Effector memory CD4-positive, alpha-beta T cell (primary cell): ENCODE measurements at regions not wholly inside any gene's neighbourhood (a gene's known extent, or its start where the extent isn't known, plus 50 kb on each side); places are given as distances from the start of the nearest gene placed in this dataset.

Source experiments
- DNase-seq, 3 donors: peaks; one replicate each; pipeline ENCODE4 v3.0.0-alpha.2; 2020
- H3K27ac ChIP-seq: 2 replicates; pipeline ENCODE4 v1.7.0; 2013; ENCODE audit warnings: mild to moderate bottlenecking, low read length, moderate library complexity; ENCODE audit not compliant: insufficient read depth, poor library complexity, severe bottlenecking
- H3K27me3 ChIP-seq: replicated peaks from 2 replicates; pipeline ENCODE4 v1.7.0; 2013; ENCODE audit warnings: mild to moderate bottlenecking, low read length; ENCODE audit not compliant: insufficient read depth, control insufficient read depth, poor library complexity, severe bottlenecking
- H3K36me3 ChIP-seq: 2 replicates; pipeline ENCODE4 v1.7.0; 2013; ENCODE audit warnings: mild to moderate bottlenecking, low read length, moderate library complexity; ENCODE audit not compliant: control insufficient read depth, insufficient read depth
- H3K4me1 ChIP-seq: 2 replicates; pipeline ENCODE4 v1.7.0; 2013; ENCODE audit warnings: low read length, mild to moderate bottlenecking; ENCODE audit not compliant: control insufficient read depth, insufficient read depth, poor library complexity, severe bottlenecking
- H3K4me3 ChIP-seq: 2 replicates; pipeline ENCODE4 v1.7.0; 2013; ENCODE audit warnings: low read length, low read depth, mild to moderate bottlenecking; ENCODE audit not compliant: insufficient read depth, poor library complexity, severe bottlenecking
- H3K9me3 ChIP-seq: 2 replicates; pipeline ENCODE4 v1.7.0; 2013; ENCODE audit warnings: mild to moderate bottlenecking, low read length, moderate library complexity; ENCODE audit not compliant: control insufficient read depth

DNA sequence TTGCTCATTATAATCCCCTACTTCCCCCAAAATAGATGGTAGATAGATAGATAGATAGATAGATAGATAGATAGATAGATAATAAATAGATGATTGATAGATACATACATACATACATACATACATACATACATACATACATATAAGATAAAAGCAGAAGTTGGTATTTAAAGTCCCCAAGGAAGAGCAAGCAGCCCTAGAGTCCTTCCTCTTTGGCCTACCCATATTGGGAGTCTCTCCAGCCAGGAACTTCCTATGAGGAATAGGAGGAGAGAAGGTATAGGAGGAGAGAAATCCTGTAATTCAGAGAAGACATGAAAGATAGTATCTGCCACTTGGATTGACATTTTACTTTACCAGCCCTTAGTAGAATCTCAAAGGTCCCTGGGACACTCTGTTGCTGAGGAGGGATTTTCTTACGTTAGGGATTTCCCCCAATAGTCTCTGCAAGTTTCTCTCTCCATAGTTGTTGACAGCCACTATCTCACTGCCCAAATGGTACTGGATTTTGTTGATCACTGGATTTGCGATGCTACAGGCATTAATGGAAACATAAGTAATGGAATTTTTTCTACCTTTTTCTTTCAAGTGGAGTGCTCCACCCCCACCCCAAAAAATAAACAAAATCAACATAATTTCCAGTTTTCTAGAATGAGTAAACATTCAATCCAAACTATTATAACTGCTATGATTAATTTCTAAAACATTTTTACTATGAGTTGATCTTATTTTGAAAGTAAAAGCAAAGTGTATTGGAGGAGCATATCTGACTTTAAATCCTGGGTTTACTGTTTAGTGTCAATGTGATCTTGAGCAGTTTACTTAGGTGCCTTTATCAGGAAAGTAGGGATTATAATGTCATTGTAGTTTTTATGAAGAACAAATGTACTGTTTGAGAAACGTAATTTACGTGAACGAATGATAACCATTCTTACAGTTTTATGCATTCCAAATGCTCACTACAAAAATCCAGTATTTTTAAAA is 93.2 kb upstream of the TNFSF4 start:
- H3K9me3 ChIP-seq = no peaks in the 10 kb centered on the region
- H3K27me3 ChIP-seq = no peaks in the 10 kb centered on the region
- no peaks in the 10 kb centered on the region for H3K36me3 ChIP-seq
- DNase-seq = no peak
- H3K27ac ChIP-seq = no peak overlapping the region
- H3K4me3 ChIP-seq = no peak overlapping the region
- H3K4me1 ChIP-seq = peaks cover 6% of the 10 kb centered on the region

DNA sequence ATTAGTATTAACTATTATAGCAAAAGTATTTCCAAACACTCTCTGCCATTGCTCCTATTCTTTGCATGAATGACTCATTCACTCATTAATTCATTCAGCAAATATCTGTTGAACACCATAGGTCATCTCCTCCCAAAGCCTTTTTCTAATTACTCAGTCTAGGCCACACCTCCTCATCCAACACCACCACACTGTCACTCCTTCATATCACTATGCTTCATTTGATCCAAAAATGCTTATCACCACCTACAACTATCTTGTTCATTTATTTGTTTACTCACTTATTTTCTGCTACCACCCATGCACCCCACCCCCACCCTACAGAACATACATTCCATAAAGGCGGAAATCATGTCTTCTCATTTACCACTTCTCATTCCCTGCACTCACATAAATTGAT is 94.4 kb upstream of the TNFSF4 start:
- H3K27me3 ChIP-seq = no peaks in the 10 kb centered on the region
- H3K27ac ChIP-seq = no peak overlapping the region
- no peaks in the 10 kb centered on the region for H3K36me3 ChIP-seq
- H3K9me3 ChIP-seq = no peaks in the 10 kb centered on the region
- DNase-seq = no peak
- peaks cover 6% of the 10 kb centered on the region for H3K4me1 ChIP-seq
- no peak overlapping the region for H3K4me3 ChIP-seq

DNA sequence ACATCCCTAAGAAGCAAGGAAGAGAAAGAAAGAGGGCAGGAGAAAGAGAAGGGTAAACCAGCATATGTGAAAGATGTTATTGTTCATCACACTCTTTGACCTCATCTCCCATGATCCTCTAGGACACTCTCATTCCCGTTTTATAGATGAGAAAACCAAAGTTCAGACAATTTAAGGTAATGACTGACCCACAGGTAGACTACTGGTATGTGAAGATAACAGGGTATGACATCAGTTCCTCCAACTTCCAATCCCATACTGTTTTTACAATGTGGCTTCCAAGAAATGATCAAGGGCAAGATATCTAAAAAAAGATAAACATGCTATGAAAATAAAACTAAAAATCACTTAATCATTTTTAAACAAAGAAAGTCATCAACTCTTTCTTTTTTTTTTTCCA is 95.2 kb upstream of the TNFSF4 start:
- no peak overlapping the region for H3K27ac ChIP-seq
- DNase-seq = no peak
- H3K4me3 ChIP-seq = no peak overlapping the region

DNA sequence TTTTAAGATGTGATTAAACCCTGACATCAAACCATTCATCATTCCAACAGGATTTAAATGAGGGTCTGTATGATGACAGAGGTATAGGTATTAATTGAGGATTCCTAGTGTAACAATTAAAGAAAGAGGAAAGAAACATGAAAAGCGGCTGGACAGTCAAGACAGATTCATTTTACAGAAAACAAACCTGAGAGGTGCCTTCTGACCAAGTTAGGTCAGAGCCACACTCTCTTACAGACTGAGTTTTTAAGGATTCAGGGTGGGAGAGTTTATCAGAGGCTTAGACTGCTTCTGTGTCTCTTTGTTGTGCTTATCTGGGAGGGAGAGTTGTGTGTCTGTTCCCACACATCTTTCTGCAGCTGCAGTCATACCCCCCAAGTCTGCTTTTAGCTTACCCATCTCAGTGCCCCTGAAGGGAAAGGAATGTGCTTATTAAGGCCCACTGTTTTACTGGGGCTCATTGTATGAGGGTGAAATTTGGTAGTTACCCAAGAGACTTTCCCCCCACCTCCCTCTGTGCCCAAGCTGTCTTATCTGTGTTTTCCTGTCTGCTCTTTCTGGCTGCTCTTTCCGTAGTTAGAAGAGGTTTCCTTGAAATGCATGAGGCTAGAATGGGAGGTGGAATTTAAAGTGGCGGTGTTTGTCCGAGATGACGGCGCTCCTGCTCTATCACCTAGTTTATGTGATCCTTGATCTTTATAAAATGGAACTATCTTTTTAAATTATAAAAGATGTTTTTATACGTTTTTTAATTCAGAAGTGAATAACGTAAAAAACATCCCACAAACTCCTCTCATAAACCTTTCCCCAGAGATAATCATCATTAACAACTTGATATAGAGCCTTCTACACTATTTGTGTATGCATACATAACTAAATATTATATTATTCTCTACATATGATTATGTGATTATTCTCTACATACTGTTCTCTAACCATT is 96.0 kb upstream of the TNFSF4 start:
- Histone ChIP-seq H3K4me1 (peaks cover 6% of the 10 kb centered on the region), H3K27ac (no peak overlapping the region), H3K4me3 (no peak overlapping the region), H3K9me3 (no peaks in the 10 kb centered on the region), H3K27me3 (no peaks in the 10 kb centered on the region), H3K36me3 (no peaks in the 10 kb centered on the region)
- no peak for DNase-seq

More for the DNA sequence above, 95.2 kb upstream of the TNFSF4 start:
- no peaks in the 10 kb centered on the region for H3K9me3 ChIP-seq
- peaks cover 6% of the 10 kb centered on the region for H3K4me1 ChIP-seq
- no peaks in the 10 kb centered on the region for H3K27me3 ChIP-seq
- H3K36me3 ChIP-seq = no peaks in the 10 kb centered on the region

DNA sequence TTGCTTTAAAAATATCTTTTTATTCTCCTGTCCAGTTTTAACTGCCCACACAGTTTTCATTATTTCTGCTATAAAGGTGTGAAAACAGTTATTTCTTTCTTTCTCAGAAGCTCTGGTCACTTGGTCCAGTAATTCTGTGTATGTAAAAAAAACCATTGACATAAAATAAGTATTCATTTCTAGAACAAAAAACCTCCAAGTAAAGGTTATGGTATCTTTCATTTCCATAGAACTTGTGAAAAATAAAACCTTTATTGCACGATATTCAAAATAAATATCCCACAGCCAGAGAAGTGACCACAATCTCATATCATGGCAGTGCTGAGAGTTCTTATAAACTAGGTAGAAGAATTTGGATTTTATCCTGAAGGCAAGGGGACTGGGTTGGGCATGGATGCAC is 96.9 kb upstream of the TNFSF4 start:
- no peak overlapping the region for H3K27ac ChIP-seq
- H3K4me1 ChIP-seq = no peaks in the 10 kb centered on the region
- H3K36me3 ChIP-seq = no peaks in the 10 kb centered on the region
- no peak for DNase-seq
- no peaks in the 10 kb centered on the region for H3K27me3 ChIP-seq
- H3K4me3 ChIP-seq = no peak overlapping the region
- H3K9me3 ChIP-seq = no peaks in the 10 kb centered on the region

DNA sequence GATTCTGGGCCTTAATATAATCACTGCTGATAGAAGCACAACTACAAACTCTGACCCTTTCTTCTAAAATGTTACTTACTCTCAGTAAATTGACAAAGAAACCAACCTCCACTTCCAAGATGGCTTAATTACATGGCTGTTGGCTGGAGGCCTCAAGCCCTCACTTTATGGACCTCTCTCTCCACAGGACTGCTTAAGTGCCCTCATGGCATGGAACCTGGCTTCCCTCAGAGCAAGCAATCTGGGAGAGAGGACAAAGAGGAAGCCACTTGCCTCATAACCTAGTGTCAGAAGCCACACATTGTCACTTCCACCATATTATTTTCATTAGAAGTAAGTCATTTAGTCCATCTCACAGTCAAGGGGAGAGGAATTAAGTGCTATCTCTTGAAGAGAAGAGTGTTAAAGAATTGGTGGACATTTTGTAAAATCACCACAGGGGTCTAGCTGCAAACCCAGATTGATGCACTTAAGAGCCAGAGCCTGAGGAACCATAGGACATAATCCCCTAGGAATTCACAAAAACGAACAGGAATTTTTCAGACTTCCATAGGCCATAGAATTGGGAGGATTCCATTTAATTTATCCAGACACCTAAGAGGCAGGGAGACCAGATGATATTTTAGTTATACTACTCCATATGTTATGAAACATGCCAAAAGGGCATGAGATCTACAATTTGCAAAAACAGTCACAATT is 97.5 kb upstream of the TNFSF4 start:
- H3K4me3 ChIP-seq = no peak overlapping the region
- H3K9me3 ChIP-seq = no peaks in the 10 kb centered on the region
- no peaks in the 10 kb centered on the region for H3K4me1 ChIP-seq
- no peak overlapping the region for H3K27ac ChIP-seq
- no peak for DNase-seq
- H3K36me3 ChIP-seq = no peaks in the 10 kb centered on the region
- no peaks in the 10 kb centered on the region for H3K27me3 ChIP-seq

DNA sequence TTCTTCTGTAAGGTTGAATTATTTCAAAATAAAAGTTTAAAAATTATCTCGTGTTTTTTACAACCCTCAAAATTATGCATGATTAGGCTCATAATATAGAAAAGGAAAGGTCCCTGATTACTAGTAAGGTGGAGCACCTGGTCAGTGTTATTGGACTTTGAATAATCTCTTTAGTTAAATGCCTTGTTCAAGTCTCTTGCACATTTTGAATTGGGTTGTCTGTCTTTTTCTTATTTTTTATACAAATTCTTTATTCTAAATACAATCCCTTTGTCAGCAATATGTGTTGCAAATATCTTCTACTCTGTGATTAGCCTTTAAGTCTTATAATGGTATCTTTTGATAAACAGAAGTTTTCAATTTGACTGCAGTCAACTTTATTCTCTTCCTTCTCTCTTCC is 100.7 kb upstream of the TNFSF4 start:
- DNase-seq = no peak
- Histone ChIP-seq H3K36me3 (no peaks in the 10 kb centered on the region), H3K4me3 (no peak overlapping the region), H3K27ac (no peak overlapping the region), H3K9me3 (no peaks in the 10 kb centered on the region), H3K4me1 (no peaks in the 10 kb centered on the region), H3K27me3 (no peaks in the 10 kb centered on the region)

DNA sequence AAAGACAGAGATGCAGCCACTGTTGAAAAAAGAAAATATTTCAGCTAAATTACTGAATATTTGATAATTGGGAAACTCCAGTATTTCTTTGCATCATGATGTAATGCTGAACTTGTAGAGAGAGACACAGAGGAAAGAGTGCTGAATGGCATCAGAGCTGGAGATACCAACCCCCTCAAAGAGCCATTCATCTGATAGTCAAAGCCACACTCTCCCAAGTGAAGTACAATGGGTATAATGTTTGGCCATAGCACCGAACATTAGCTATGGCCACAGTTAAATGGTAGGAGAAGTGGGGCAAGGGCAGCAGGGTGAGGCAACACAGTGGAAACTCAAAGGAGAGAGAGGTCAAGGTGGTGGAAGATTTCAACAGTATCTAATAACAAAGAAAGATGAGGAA is 107.5 kb upstream of the TNFSF4 start:
- Histone ChIP-seq H3K4me1 (no peaks in the 10 kb centered on the region), H3K4me3 (no peak overlapping the region), H3K27me3 (no peaks in the 10 kb centered on the region), H3K9me3 (no peaks in the 10 kb centered on the region), H3K27ac (no peak overlapping the region), H3K36me3 (no peaks in the 10 kb centered on the region)
- DNase-seq = no peak

DNA sequence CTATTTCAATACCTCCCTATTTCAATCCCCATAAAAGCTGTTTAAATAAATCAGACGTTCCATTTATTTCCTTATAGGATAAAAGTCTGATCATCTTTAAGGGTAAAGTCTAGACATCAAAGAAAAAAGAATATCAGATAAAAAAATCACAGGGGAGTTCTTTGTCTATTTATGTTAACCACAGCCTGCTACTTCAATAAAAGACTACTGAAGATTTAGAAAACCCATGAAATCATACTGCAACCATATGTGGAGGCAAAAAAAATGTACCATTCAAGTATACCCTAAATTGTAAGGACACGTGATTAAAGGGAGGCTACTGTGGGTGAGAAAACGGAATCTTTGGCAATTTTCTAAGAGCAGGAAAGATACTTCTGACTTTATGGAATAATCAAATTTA is 108.2 kb upstream of the TNFSF4 start:
- no peaks in the 10 kb centered on the region for H3K4me1 ChIP-seq
- no peaks in the 10 kb centered on the region for H3K9me3 ChIP-seq
- no peak overlapping the region for H3K27ac ChIP-seq
- no peaks in the 10 kb centered on the region for H3K36me3 ChIP-seq
- H3K27me3 ChIP-seq = no peaks in the 10 kb centered on the region
- DNase-seq = no peak
- H3K4me3 ChIP-seq = no peak overlapping the region
